ENCODE measurements at regions not wholly inside any gene's neighbourhood (a gene's known extent, or its start where the extent isn't known, plus 50 kb on each side); places are given as distances from the start of the nearest gene placed in this dataset.

GRCh38 chr2:198232281-198232680 is 427.9 kb downstream of the PLCL1 start:
- Histone ChIP-seq H3K9me3 (ENCODE audit: control insufficient read depth in 1 of 2, insufficient read depth in 1 of 2, low read length in 2 of 2) (no peaks in the 10 kb centered on the region), H3K27me3 (ENCODE audit: control insufficient read depth in 1 of 2, insufficient read depth in 2 of 2, low read length in 2 of 2) (no peaks in the 10 kb centered on the region), H3K36me3 (ENCODE audit: insufficient read depth, low read length) (no peaks in the 10 kb centered on the region), H3K27ac (ENCODE audit: low read depth in 1 of 2, low read length in 2 of 2) (no peak overlapping the region), H3K4me3 (ENCODE audit: low read length) (no peak overlapping the region), H3K4me1 (ENCODE audit: insufficient read depth, low read length) (no peaks in the 10 kb centered on the region)
- intact Hi-C loops (cut with DNase I, micrococcal nuclease): no loop called here
- Mint-ChIP-seq H3K36me3 (ENCODE audit: low read depth) (no peaks in the 10 kb centered on the region), H3K9me3 (no peaks in the 10 kb centered on the region), H3K27me3 (peaks cover 40% of the 10 kb centered on the region), H3K27ac (no peak overlapping the region), H3K4me3 (no peak overlapping the region), H3K4me1 (ENCODE audit: low read depth) (no peaks in the 10 kb centered on the region)
- ATAC-seq (ENCODE audit: poor library complexity) (no peak), DNase-seq (no peak)
- CTCF ChIA-PET: no interaction called here
- TF ChIP-seq CTCF (IDR thresholded peaks at IDR 0.05): no peak
- POLR2A ChIA-PET: no interaction called here

GRCh38 chr2:198231562-198231961 is 427.2 kb downstream of the PLCL1 start:
- DNase-seq: no peak
- Histone ChIP-seq H3K9me3 (ENCODE audit: control insufficient read depth in 1 of 2, insufficient read depth in 1 of 2, low read length in 2 of 2) (no peaks in the 10 kb centered on the region), H3K4me3 (ENCODE audit: low read length) (no peak overlapping the region), H3K27me3 (ENCODE audit: control insufficient read depth in 1 of 2, insufficient read depth in 2 of 2, low read length in 2 of 2) (no peaks in the 10 kb centered on the region), H3K27ac (ENCODE audit: low read depth in 1 of 2, low read length in 2 of 2) (no peak overlapping the region), H3K4me1 (ENCODE audit: insufficient read depth, low read length) (no peaks in the 10 kb centered on the region), H3K36me3 (ENCODE audit: insufficient read depth, low read length) (no peaks in the 10 kb centered on the region)
- H3K27me3 Mint-ChIP-seq: peaks cover 35% of the 10 kb centered on the region
- TF ChIP-seq CTCF (IDR thresholded peaks at IDR 0.05): no peak
- ATAC-seq (ENCODE audit: poor library complexity): no peak
- ChIA-PET CTCF (interaction anchor here (1.1 kb wide), 1 partner anchor 10 kb away, joined by 3 read pairs; no protein-coding TSS in a partner anchor), POLR2A (no interaction called here)
- no peaks in the 10 kb centered on the region for H3K36me3 Mint-ChIP-seq (ENCODE audit: low read depth)
- H3K27ac Mint-ChIP-seq: no peak overlapping the region
- H3K9me3 Mint-ChIP-seq: no peaks in the 10 kb centered on the region
- no peak overlapping the region for H3K4me3 Mint-ChIP-seq
- no peaks in the 10 kb centered on the region for H3K4me1 Mint-ChIP-seq (ENCODE audit: low read depth)
- intact Hi-C loops (cut with DNase I, micrococcal nuclease): no loop called here

- H3K27ac ChIP-seq (ENCODE audit: low read depth in 1 of 2, low read length in 2 of 2): no peak overlapping the region
- Mint-ChIP-seq H3K9me3 (no peaks in the 10 kb centered on the region), H3K36me3 (ENCODE audit: low read depth) (no peaks in the 10 kb centered on the region), H3K4me1 (ENCODE audit: low read depth) (no peaks in the 10 kb centered on the region), H3K4me3 (no peak overlapping the region), H3K27me3 (peaks cover 16% of the 10 kb centered on the region), H3K27ac (no peak overlapping the region)
- H3K4me1 ChIP-seq (ENCODE audit: insufficient read depth, low read length): no peaks in the 10 kb centered on the region
- POLR2A ChIA-PET: no interaction called here
- intact Hi-C loops (cut with DNase I, micrococcal nuclease): no loop called here
- H3K9me3 ChIP-seq (ENCODE audit: control insufficient read depth in 1 of 2, insufficient read depth in 1 of 2, low read length in 2 of 2): no peaks in the 10 kb centered on the region
- H3K4me3 ChIP-seq (ENCODE audit: low read length): no peak overlapping the region
- H3K27me3 ChIP-seq (ENCODE audit: control insufficient read depth in 1 of 2, insufficient read depth in 2 of 2, low read length in 2 of 2): no peaks in the 10 kb centered on the region
- no peak for ATAC-seq (ENCODE audit: poor library complexity)
- no peaks in the 10 kb centered on the region for H3K36me3 ChIP-seq (ENCODE audit: insufficient read depth, low read length)
- DNase-seq: no peak
- TF ChIP-seq CTCF (IDR thresholded peaks at IDR 0.05): no peak
- CTCF ChIA-PET: no interaction called here
Observed at GRCh38 chr2:198220763-198221610, 416.6 kb downstream of the PLCL1 start.
